Effector CD4-positive, alpha-beta T cell (primary cell): ENCODE measurements at regions not wholly inside any gene's neighbourhood (a gene's known extent, or its start where the extent isn't known, plus 50 kb on each side); places are given as distances from the start of the nearest gene placed in this dataset.
"Not testable (repeated sequence)": the region's sequence is repeated elsewhere in the genome, so short reads cannot be mapped to it uniquely, and the experiment has no call there.

Experiments used
- DNase-seq: peaks from one replicate; pipeline ENCODE4 v3.0.0-alpha.2; 2020

GRCh38 chr4:49154308-49155103 lies 168.4 kb downstream of the CWH43 start:
- DNase-seq: not testable (repeated sequence)

- DNase-seq: not testable (repeated sequence)
These were observed 169.2 kb downstream of the CWH43 start for GRCh38 chr4:49155270-49155669.

- not testable (repeated sequence) for DNase-seq
These were observed 170.2 kb downstream of the CWH43 start for GRCh38 chr4:49156309-49156708.

GRCh38 chr4:49157630-49158029 lies 171.6 kb downstream of the CWH43 start:
- DNase-seq: not testable (repeated sequence)

- DNase-seq: not testable (repeated sequence)
These were observed 175.1 kb downstream of the CWH43 start for GRCh38 chr4:49161111-49161541.

DNA sequence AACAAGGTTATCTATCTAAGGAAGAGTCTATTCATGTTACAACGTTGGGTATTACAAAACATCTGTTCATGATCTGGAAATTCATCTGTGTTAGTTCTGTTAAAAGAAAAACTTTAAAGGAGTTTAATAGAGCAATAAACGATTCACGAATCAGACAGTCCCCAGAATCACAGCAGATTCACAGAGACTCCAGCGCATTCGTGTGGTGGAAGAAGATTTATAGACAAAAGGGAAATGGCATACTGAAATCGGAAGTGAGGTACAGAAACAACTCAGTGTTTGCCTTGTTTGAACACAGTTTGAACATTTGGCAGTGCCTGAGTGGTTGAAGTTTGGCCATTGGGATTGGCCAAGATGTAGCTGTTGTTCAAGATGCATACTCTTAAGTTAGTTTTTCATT lies 178.8 kb downstream of the CWH43 start:
- not testable (repeated sequence) for DNase-seq

GRCh38 chr4:49177847-49178246 lies 191.8 kb downstream of the CWH43 start:
- DNase-seq: not testable (repeated sequence)

DNA sequence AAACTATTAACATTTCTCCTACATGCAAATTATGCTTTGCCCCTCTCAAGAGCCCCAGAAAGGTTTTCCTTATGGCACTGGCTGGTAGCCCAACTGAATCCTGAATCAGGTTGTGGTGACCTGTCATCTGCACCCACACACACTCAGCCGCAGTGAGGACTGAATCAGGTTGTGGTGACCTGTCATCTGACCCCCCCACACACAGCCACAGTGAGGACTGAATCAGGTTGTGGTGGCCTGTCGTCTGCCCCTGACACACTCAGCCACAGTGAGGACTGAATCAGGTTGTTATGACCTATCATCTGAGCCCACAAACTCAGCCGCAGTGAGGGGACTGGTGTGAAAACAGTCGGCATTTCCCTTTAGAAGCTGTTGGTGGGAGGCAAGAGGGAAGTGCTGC lies 195.0 kb downstream of the CWH43 start:
- DNase-seq: not testable (repeated sequence)

DNA sequence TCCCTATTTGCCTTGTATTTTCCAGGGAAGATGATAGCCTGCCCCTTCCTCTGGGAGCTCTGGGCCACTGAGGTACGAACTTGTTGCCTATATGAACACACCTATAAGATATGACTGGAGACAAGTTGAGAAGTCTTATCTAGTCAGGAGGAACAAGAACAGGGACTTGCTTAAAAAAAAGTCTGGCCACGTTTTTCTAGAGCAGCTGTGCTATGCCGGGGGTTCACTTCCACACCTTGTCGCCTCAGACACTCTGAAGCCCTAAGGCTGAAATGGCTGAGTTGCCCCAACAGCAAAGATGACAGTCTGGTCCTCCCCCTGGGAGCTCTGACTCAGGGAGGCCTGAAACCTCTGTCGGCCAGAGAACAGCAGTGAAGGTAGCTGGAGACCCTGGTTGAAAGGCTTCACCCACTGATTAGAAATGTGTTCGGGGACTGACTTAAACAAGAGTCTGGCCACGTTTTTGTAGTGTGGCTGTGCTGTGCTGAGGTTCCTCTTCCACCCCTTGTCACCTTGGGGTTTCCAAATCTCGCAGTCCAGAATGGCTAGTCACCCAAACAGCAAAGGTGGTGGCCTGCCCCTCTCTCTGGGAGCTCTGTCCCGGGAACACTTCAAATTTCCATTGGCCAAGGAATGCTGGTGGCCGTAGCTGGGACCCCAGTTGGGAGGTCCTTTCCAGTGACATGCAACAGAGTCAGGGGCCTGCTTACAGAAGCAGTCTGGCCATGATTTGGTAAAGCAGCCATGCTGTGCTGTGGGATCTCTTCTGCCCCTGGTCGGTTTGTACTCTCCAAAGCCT lies 225.5 kb downstream of the CWH43 start:
- not testable (repeated sequence) for DNase-seq

GRCh38 chr4:49213250-49213649 lies 227.2 kb downstream of the CWH43 start:
- DNase-seq: not testable (repeated sequence)

DNA sequence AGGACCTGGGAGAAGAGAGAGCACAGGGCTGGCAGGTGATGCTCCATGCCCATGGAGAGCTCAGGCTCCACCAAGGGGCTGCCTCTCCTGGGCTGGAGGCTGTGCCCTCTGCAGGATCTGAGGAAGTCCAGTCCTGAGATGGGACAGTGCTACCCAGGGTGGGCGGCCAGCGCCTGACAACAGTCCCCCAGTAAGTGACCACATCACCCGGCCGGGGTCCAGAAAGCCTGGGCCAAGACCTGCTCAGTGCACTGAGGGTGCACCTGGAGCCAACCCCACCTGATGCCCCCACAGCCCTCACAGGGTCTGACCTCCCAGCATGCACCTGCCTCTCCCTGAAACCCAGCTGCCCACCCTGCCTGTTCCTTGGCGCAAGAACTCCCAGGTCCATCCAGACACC lies 227.7 kb downstream of the CWH43 start:
- not testable (repeated sequence) for DNase-seq

GRCh38 chr4:49214453-49215081 lies 228.5 kb downstream of the CWH43 start:
- DNase-seq: not testable (repeated sequence)

DNA sequence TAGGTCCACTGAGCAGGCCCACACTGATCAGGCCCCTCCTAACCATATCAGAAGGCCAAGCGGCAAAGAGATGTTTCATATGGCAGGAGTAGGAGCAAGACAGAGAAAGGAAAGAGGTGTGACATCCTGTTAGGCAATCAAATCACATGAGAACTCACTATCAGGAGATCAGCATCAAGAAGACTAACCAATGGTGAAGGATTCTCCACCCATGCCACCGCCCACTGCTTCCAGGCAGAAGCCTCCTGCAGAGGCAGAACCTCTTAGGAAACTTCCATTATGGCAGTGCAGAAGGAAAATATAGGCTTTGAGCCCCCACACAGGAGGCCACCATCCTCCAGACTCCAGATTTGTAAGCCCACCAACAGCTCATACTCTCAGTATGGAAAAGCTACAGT lies 229.0 kb downstream of the CWH43 start:
- not testable (repeated sequence) for DNase-seq

GRCh38 chr4:49216606-49217005 lies 230.5 kb downstream of the CWH43 start:
- not testable (repeated sequence) for DNase-seq

DNA sequence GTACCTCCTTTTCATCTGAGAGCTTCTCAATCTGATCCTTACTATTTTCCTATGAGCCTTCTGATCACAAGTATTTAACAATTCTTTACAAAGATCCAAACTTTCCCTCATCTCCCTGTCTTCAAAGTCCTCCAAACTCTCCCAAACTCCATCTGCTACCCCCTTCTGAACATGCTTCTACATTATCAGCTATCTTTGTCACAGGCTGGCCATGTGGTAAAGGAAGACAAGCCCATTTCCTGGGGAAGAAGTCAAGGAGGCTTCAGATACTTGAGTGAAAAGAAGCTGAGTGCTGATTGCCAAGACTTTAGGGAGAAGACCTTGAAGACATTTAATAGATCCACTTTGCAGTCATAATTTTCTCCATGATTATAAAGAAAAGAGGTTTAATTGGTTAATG lies 231.4 kb downstream of the CWH43 start:
- DNase-seq: no peak

DNA sequence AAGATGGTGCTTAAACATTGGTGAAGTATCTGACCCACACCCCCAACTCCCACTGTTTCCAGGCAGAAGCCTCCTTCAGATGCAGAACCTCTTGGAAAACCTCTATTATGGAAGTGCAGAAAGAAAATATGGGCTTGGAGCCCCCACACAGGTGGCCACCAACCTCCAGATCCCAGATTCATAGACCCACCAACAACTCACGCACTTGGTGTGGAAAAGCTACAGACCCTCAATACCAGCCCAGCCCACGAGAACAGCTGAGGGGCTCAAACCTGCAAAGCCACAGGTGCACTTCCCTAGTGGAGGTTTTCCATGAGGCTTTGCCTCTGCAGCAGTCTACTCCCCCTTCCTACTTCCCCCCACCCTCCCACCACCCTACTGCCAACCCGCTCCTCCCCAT lies 232.0 kb downstream of the CWH43 start:
- not testable (repeated sequence) for DNase-seq

DNA sequence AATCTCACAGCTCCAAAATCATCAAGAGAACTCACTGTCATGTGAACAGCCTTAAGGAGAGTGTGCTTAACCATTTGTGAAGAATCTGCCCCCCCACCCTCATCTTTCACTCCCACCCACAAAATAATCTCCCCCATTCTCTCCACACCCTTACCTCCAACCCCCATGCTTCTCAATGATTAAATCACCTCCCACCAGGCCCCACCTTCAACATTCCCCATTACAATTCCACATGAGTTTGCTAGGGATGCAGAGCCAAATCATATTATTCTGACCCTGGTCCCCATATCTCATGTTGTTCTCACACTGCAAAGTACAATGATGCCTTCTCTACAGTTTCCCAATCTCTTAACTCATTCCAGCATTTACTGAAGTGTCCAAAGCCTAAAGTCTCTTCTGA lies 232.9 kb downstream of the CWH43 start:
- DNase-seq: not testable (repeated sequence)

GRCh38 chr4:49219489-49220225 lies 233.6 kb downstream of the CWH43 start:
- not testable (repeated sequence) for DNase-seq

GRCh38 chr4:49221209-49221608 lies 235.1 kb downstream of the CWH43 start:
- DNase-seq: no peak

DNA sequence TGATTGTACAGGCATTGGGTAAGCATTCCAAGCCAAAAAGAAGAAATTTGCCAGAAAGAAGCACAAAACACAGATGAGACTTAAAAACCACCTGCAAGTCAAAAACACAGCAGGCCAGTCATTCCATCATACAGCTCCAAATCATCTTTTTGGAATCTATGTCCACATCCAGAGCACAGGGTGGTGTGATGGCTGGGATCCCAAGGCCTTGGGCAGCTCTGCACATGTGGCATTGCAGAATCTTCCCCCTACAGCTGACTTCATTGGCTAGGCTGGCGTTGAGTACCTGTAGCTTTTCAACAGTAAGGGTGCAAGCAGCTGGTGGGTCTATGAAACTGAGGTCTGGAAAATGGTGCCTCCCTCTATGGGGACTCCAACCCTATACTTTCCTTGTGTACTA lies 236.7 kb downstream of the CWH43 start:
- DNase-seq: not testable (repeated sequence)

DNA sequence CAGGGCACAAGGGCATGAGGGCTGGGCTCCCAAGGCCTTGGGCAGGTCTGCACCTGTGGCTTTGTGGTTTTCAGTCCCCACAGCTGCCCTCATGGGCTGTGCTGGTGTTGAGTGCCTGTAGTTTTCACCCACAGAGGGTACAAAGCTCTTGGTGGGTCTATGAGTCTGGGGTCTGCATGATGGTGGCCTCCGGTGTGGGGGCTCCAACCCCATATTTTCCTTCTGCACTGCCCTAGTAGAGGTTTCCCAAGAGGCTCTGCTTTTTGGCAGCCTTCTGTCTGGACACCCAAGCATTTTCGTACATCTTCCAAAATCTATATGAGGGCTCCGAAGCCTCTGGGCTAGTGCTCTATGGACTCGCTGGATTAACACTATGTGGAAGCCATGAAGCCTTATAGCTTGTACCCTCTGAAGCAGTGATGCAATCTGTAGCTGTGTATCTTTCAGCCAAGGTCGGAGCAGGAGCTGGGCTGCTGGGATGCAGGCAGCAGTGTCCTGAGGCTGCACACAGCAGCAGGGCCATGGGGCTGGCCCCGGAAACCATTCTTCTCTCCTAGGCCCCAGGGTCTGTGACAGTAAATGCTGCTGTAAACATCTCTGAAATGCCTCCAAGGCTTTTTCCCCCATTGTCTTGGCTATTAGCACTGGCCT lies 240.3 kb downstream of the CWH43 start:
- DNase-seq: not testable (repeated sequence)

GRCh38 chr4:49227941-49228340 lies 241.9 kb downstream of the CWH43 start:
- DNase-seq: not testable (repeated sequence)
